SK-N-MC (cell line): ENCODE measurements at regions not wholly inside any gene's neighbourhood (a gene's known extent, or its start where the extent isn't known, plus 50 kb on each side); places are given as distances from the start of the nearest gene placed in this dataset.

Experiments used
- DNase-seq: peaks from one replicate; pipeline ENCODE4 v3.0.0-alpha.2; 2011; ENCODE audit warnings: low read depth, low spot score
- H3K27ac ChIP-seq: fragments of 200-600 bp; sonication (generic); 2 replicates; pipeline ENCODE4 v1.5.1; 2016; ENCODE audit warnings: mixed run types
- H3K36me3 ChIP-seq: fragments of 200-600 bp; sonication (generic); 2 replicates; pipeline ENCODE4 v1.6.1; 2017; ENCODE audit warnings: antibody characterized with exemption, low read length, mixed read lengths; ENCODE audit not compliant: insufficient read depth
- H3K4me3 ChIP-seq: fragments of 200-600 bp; sonication (generic); 2 replicates; pipeline ENCODE4 v1.5.1; 2016
- H3K9ac ChIP-seq: fragments of 200-600 bp; sonication (generic); 2 replicates; pipeline ENCODE4 v1.8.0; 2017; ENCODE audit warnings: mixed run types, mixed read lengths; ENCODE audit not compliant: insufficient read length
- H3K9me3 ChIP-seq: fragments of 200-600 bp; sonication (generic); 2 replicates; pipeline ENCODE4 v1.6.1; 2017; ENCODE audit warnings: low read depth, mild to moderate bottlenecking, antibody characterized with exemption, low read length, moderate library complexity, mixed read lengths
- EZH2 ChIP-seq: fragments of 200-600 bp; sonication (generic); IDR thresholded peaks from one replicate; pipeline ENCODE4 v1.6.1; 2017; ENCODE audit warnings: antibody characterized with exemption
- FOXP2 ChIP-seq: optimal IDR thresholded peaks from 2 replicates; pipeline ENCODE3; 2011; ENCODE audit warnings: mild to moderate bottlenecking, moderate library complexity; ENCODE audit not compliant: insufficient read depth; ENCODE audit errors: extremely low read length, control extremely low read depth
- POLR2AphosphoS5 ChIP-seq: IDR thresholded peaks from 2 replicates; pipeline ENCODE4 v1.6.1; 2012; ENCODE audit warnings: mild to moderate bottlenecking, low read depth, low read length, borderline replicate concordance

GRCh38 chr1:208527156-208527555 is 283.0 kb upstream of the PLXNA2 start:
- no peak overlapping the region for H3K9ac ChIP-seq
- TF ChIP-seq POLR2AphosphoS5: no peak
- TF ChIP-seq EZH2: no peak
- no peak for TF ChIP-seq FOXP2
- H3K27ac ChIP-seq: no peak overlapping the region
- H3K9me3 ChIP-seq: no peaks in the 10 kb centered on the region
- DNase-seq: no peak
- no peaks in the 10 kb centered on the region for H3K36me3 ChIP-seq
- no peak overlapping the region for H3K4me3 ChIP-seq

- TF ChIP-seq POLR2AphosphoS5: no peak
- no peak for TF ChIP-seq FOXP2
- H3K36me3 ChIP-seq: no peaks in the 10 kb centered on the region
Observed at GRCh38 chr1:208528578-208529240, 284.5 kb upstream of the PLXNA2 start.

GRCh38 chr1:208531003-208531750 is 287.0 kb upstream of the PLXNA2 start:
- Histone ChIP-seq H3K9ac (no peak overlapping the region), H3K36me3 (no peaks in the 10 kb centered on the region), H3K9me3 (no peaks in the 10 kb centered on the region), H3K27ac (no peak overlapping the region), H3K4me3 (no peak overlapping the region)
- no peak for DNase-seq
- TF ChIP-seq FOXP2 (no peak), POLR2AphosphoS5 (no peak), EZH2 (no peak)

More at GRCh38 chr1:208528578-208529240, 284.5 kb upstream of the PLXNA2 start:
- H3K9me3 ChIP-seq: no peaks in the 10 kb centered on the region
- no peak overlapping the region for H3K9ac ChIP-seq
- no peak overlapping the region for H3K27ac ChIP-seq
- no peak for DNase-seq
- no peak overlapping the region for H3K4me3 ChIP-seq

- no peak overlapping the region for H3K27ac ChIP-seq
- no peak for TF ChIP-seq POLR2AphosphoS5
- no peak for TF ChIP-seq FOXP2
- H3K9me3 ChIP-seq: no peaks in the 10 kb centered on the region
- H3K9ac ChIP-seq: no peak overlapping the region
- no peak for DNase-seq
- H3K4me3 ChIP-seq: no peak overlapping the region
- H3K36me3 ChIP-seq: no peaks in the 10 kb centered on the region
Observed at GRCh38 chr1:208533746-208534598, 289.8 kb upstream of the PLXNA2 start.

- DNase-seq: no peak
- Histone ChIP-seq H3K9me3 (no peaks in the 10 kb centered on the region), H3K27ac (no peak overlapping the region), H3K36me3 (no peaks in the 10 kb centered on the region), H3K4me3 (no peak overlapping the region), H3K9ac (no peak overlapping the region)
- TF ChIP-seq FOXP2 (no peak), POLR2AphosphoS5 (no peak), EZH2 (no peak)
Observed at GRCh38 chr1:208534599-208534897, 290.4 kb upstream of the PLXNA2 start.

DNA sequence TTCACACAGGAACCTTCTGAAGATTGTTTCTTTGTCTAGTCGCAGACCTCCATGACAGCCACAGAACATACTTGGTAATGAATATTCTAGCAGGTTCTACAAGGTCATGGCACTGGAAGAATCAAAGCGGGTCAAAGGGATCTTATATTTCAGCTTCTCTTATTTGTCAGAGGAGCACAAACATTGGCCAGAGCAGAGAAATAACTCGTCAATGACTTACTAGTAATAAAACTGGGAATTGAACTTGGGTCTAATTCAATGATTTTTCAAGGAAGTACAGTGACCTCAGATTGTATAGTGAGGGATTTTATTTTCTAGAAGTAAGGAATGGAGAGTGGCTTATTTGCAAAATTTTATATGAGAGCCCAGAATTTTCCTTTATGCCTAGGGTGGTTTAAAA is 290.8 kb upstream of the PLXNA2 start:
- H3K4me3 ChIP-seq: no peak overlapping the region
- no peak for DNase-seq
- H3K9ac ChIP-seq: no peak overlapping the region
- no peak overlapping the region for H3K27ac ChIP-seq
- H3K36me3 ChIP-seq: no peaks in the 10 kb centered on the region
- H3K9me3 ChIP-seq: no peaks in the 10 kb centered on the region
- no peak for TF ChIP-seq FOXP2
- no peak for TF ChIP-seq EZH2
- TF ChIP-seq POLR2AphosphoS5: no peak

DNA sequence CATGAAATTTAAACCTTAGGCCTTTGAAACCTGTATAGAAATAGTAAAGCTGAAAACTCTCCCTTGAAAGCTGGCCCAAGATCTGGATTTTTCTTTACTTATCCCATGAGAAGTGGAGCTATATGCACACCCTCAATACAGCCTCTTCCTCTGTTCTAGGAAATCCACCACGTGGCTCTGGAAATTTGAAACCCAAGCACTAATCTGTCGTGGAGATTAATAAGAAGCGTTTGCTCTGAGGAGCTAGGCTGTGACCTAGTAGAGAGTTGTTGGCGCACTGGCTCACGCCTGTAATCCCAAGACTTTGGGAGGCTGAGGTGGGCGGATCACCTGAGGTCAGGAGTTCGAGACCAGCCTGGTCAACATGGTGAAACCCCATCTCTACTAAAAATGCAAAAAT is 291.3 kb upstream of the PLXNA2 start:
- no peak for DNase-seq
- no peak overlapping the region for H3K4me3 ChIP-seq
- no peak overlapping the region for H3K9ac ChIP-seq
- TF ChIP-seq FOXP2 (no peak), POLR2AphosphoS5 (no peak), EZH2 (no peak)
- H3K36me3 ChIP-seq: no peaks in the 10 kb centered on the region
- no peaks in the 10 kb centered on the region for H3K9me3 ChIP-seq
- H3K27ac ChIP-seq: no peak overlapping the region

DNA sequence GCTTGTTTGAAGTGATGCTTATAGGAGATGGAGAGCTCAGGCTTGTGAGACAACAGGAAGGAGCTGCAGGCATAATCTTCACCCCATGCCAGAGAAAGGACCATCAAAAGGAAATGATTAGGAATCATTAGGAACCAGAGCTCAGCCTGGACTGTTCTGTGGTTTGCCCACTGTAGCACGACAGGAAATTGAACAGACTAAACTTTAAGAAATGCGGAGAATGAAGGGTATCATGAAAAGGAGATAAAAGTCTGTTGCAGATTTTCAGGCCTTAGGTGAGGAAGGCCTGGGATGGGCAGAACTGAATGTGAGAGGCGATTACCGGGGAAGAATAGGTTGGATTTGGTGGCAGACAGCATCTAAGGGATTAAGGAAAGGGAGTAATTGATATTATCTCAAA is 292.0 kb upstream of the PLXNA2 start:
- no peak for TF ChIP-seq POLR2AphosphoS5
- no peak for TF ChIP-seq FOXP2
- no peak for TF ChIP-seq EZH2
- DNase-seq: no peak
- H3K9me3 ChIP-seq: no peaks in the 10 kb centered on the region
- H3K9ac ChIP-seq: no peak overlapping the region
- H3K36me3 ChIP-seq: no peaks in the 10 kb centered on the region
- H3K4me3 ChIP-seq: no peak overlapping the region
- no peak overlapping the region for H3K27ac ChIP-seq
